ENCODE measurements at regions not wholly inside any gene's neighbourhood (a gene's known extent, or its start where the extent isn't known, plus 50 kb on each side); places are given as distances from the start of the nearest gene placed in this dataset.

DNA sequence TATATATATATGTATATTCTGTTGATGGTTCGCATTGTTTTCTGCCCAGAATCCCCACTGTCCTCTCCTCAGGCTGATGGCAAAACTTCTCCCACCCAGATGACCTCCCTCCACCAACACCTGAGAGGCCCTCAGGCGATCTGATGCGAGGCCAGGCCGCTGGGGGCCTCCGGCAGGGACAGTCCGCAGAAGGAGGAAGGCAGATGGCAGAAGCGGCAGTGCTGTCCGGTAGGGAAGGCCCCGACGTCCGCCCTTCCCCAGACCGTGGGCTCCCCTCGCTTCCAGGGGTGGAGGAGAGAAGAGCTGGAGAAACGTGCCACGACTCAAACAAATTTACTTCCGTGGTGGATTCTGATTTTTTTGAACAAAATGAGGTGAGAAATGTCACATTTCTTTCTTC is 178.3 kb upstream of the RGS6 start:
- no peaks in the 10 kb centered on the region for H3F3A ChIP-seq (replicated peaks; ENCODE audit: low read depth)
- H3K4me2 ChIP-seq, result no peak overlapping the region
- H3K4me1 ChIP-seq (ENCODE audit: insufficient read depth), result no peaks in the 10 kb centered on the region
- Mint-ChIP-seq H3K27me3 (ENCODE audit: insufficient read depth, low read depth, poor library complexity) (peaks cover 4% of the 10 kb centered on the region), H3K27ac (no peak overlapping the region), H3K36me3 (ENCODE audit: low read depth) (peaks cover 5% of the 10 kb centered on the region), H3K4me3 (no peak overlapping the region), H3K9me3 (peaks cover 4% of the 10 kb centered on the region), H3K4me1 (peaks cover 14% of the 10 kb centered on the region)
- H3K79me2 ChIP-seq (replicated peaks; ENCODE audit: insufficient read depth), result no peaks in the 10 kb centered on the region
- H2AFZ ChIP-seq, result no peak overlapping the region
- H3K36me3 ChIP-seq (ENCODE audit: insufficient read depth), result no peaks in the 10 kb centered on the region
- no peaks in the 10 kb centered on the region for H3K27me3 ChIP-seq (ENCODE audit: insufficient read depth)
- no peak overlapping the region for H3K27ac ChIP-seq (ENCODE audit: low read depth)
- ATAC-seq, result no peak
- H3K4me3 ChIP-seq, result no peak overlapping the region
- DNase-seq (ENCODE audit: low spot score), result no peak
- no peaks in the 10 kb centered on the region for H4K20me1 ChIP-seq (replicated peaks; ENCODE audit: insufficient read depth)
- no peaks in the 10 kb centered on the region for H3K9me2 ChIP-seq (ENCODE audit: insufficient read depth)
- TF ChIP-seq ZNF331 (CRISPR knock-in tag; IDR thresholded peaks at IDR 0.05; ENCODE audit: low read depth) (no peak), JUNB (IDR thresholded peaks at IDR 0.05; ENCODE audit: unreplicated experiment) (no peak), EZH2 (IDR thresholded peaks at IDR 0.05; ENCODE audit: low read depth, unreplicated experiment) (no peak), CREB1 (CRISPR knock-in tag; IDR thresholded peaks at IDR 0.05; ENCODE audit: low read depth) (no peak), POLR2AphosphoS5 (IDR thresholded peaks at IDR 0.05; ENCODE audit: low read depth) (no peak), NANOG (IDR thresholded peaks at IDR 0.05; ENCODE audit: borderline replicate concordance) (no peak), ZNF114 (CRISPR knock-in tag; IDR thresholded peaks at IDR 0.05) (no peak), STAT1 (IDR thresholded peaks at IDR 0.05; ENCODE audit: unreplicated experiment) (no peak)
- TF ChIP-seq, protein P1, sequence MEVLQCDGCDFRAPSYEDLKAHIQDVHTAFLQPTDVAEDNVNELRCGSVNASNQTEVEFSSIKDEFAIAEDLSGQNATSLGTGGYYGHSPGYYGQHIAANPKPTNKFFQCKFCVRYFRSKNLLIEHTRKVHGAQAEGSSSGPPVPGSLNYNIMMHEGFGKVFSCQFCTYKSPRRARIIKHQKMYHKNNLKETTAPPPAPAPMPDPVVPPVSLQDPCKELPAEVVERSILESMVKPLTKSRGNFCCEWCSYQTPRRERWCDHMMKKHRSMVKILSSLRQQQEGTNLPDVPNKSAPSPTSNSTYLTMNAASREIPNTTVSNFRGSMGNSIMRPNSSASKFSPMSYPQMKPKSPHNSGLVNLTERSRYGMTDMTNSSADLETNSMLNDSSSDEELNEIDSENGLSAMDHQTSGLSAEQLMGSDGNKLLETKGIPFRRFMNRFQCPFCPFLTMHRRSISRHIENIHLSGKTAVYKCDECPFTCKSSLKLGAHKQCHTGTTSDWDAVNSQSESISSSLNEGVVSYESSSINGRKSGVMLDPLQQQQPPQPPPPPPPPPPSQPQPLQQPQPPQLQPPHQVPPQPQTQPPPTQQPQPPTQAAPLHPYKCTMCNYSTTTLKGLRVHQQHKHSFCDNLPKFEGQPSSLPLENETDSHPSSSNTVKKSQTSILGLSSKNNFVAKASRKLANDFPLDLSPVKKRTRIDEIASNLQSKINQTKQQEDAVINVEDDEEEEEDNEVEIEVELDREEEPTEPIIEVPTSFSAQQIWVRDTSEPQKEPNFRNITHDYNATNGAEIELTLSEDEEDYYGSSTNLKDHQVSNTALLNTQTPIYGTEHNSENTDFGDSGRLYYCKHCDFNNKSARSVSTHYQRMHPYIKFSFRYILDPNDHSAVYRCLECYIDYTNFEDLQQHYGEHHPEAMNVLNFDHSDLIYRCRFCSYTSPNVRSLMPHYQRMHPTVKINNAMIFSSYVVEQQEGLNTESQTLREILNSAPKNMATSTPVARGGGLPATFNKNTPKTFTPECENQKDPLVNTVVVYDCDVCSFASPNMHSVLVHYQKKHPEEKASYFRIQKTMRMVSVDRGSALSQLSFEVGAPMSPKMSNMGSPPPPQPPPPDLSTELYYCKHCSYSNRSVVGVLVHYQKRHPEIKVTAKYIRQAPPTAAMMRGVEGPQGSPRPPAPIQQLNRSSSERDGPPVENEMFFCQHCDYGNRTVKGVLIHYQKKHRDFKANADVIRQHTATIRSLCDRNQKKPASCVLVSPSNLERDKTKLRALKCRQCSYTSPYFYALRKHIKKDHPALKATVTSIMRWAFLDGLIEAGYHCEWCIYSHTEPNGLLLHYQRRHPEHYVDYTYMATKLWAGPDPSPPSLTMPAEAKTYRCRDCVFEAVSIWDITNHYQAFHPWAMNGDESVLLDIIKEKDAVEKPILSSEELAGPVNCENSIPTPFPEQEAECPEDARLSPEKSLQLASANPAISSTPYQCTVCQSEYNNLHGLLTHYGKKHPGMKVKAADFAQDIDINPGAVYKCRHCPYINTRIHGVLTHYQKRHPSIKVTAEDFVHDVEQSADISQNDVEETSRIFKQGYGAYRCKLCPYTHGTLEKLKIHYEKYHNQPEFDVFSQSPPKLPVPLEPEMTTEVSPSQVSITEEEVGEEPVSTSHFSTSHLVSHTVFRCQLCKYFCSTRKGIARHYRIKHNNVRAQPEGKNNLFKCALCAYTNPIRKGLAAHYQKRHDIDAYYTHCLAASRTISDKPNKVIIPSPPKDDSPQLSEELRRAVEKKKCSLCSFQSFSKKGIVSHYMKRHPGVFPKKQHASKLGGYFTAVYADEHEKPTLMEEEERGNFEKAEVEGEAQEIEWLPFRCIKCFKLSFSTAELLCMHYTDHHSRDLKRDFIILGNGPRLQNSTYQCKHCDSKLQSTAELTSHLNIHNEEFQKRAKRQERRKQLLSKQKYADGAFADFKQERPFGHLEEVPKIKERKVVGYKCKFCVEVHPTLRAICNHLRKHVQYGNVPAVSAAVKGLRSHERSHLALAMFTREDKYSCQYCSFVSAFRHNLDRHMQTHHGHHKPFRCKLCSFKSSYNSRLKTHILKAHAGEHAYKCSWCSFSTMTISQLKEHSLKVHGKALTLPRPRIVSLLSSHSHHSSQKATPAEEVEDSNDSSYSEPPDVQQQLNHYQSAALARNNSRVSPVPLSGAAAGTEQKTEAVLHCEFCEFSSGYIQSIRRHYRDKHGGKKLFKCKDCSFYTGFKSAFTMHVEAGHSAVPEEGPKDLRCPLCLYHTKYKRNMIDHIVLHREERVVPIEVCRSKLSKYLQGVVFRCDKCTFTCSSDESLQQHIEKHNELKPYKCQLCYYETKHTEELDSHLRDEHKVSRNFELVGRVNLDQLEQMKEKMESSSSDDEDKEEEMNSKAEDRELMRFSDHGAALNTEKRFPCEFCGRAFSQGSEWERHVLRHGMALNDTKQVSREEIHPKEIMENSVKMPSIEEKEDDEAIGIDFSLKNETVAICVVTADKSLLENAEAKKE (CRISPR knock-in tag; IDR thresholded peaks at IDR 0.05), result no peak
- TF ChIP-seq, protein P2, sequence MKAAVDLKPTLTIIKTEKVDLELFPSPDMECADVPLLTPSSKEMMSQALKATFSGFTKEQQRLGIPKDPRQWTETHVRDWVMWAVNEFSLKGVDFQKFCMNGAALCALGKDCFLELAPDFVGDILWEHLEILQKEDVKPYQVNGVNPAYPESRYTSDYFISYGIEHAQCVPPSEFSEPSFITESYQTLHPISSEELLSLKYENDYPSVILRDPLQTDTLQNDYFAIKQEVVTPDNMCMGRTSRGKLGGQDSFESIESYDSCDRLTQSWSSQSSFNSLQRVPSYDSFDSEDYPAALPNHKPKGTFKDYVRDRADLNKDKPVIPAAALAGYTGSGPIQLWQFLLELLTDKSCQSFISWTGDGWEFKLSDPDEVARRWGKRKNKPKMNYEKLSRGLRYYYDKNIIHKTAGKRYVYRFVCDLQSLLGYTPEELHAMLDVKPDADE (IDR thresholded peaks at IDR 0.05), result no peak
- TF ChIP-seq, protein P3, sequence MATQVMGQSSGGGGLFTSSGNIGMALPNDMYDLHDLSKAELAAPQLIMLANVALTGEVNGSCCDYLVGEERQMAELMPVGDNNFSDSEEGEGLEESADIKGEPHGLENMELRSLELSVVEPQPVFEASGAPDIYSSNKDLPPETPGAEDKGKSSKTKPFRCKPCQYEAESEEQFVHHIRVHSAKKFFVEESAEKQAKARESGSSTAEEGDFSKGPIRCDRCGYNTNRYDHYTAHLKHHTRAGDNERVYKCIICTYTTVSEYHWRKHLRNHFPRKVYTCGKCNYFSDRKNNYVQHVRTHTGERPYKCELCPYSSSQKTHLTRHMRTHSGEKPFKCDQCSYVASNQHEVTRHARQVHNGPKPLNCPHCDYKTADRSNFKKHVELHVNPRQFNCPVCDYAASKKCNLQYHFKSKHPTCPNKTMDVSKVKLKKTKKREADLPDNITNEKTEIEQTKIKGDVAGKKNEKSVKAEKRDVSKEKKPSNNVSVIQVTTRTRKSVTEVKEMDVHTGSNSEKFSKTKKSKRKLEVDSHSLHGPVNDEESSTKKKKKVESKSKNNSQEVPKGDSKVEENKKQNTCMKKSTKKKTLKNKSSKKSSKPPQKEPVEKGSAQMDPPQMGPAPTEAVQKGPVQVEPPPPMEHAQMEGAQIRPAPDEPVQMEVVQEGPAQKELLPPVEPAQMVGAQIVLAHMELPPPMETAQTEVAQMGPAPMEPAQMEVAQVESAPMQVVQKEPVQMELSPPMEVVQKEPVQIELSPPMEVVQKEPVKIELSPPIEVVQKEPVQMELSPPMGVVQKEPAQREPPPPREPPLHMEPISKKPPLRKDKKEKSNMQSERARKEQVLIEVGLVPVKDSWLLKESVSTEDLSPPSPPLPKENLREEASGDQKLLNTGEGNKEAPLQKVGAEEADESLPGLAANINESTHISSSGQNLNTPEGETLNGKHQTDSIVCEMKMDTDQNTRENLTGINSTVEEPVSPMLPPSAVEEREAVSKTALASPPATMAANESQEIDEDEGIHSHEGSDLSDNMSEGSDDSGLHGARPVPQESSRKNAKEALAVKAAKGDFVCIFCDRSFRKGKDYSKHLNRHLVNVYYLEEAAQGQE (IDR thresholded peaks at IDR 0.05; ENCODE audit: unreplicated experiment), result no peak

Measured in GM23338 (cell line).